ENCODE measurements at regions not wholly inside any gene's neighbourhood (a gene's known extent, or its start where the extent isn't known, plus 50 kb on each side); places are given as distances from the start of the nearest gene placed in this dataset.

GRCh38 chr4:163582703-163583102 is 88.2 kb downstream of the TMA16 start:
- TF ChIP-seq CTCF (IDR thresholded peaks at IDR 0.05; ENCODE audit: control insufficient read depth, insufficient read depth, low read depth, low read length, missing control alignments), result no peak

GRCh38 chr4:163587867-163588266 is 93.4 kb downstream of the TMA16 start:
- H3K4me3 ChIP-seq (ENCODE audit: control insufficient read depth, low read depth, low read length), result no peak overlapping the region
- no peak for TF ChIP-seq CTCF (IDR thresholded peaks at IDR 0.05; ENCODE audit: control insufficient read depth, insufficient read depth, low read depth, low read length, missing control alignments)
- DNase-seq (ENCODE audit: low read depth), result no peak

More at GRCh38 chr4:163582703-163583102, 88.2 kb downstream of the TMA16 start:
- DNase-seq (ENCODE audit: low read depth), result no peak
- H3K4me3 ChIP-seq (ENCODE audit: control insufficient read depth, low read depth, low read length), result no peak overlapping the region

DNA sequence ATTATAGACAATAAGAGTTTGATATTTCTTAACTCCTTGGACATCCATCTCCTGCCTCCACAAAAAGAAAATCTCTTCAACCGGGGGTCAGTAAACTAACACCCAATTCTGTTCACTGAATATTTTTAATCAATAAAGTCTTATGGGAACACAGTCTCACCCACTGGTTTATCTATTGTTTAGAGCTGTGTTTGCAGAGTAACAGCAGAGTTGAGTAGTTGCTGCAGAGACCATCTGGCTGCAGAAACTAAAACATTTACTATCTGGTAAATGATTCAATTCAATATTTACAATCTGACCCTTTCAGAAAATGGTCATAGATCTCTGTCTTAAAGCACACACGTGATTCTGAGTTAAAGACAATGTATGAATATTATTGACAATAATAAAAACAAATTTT is 94.0 kb downstream of the TMA16 start:
- TF ChIP-seq CTCF (IDR thresholded peaks at IDR 0.05; ENCODE audit: control insufficient read depth, insufficient read depth, low read depth, low read length, missing control alignments), result no peak
- DNase-seq (ENCODE audit: low read depth), result no peak
- H3K4me3 ChIP-seq (ENCODE audit: control insufficient read depth, low read depth, low read length), result no peak overlapping the region

DNA sequence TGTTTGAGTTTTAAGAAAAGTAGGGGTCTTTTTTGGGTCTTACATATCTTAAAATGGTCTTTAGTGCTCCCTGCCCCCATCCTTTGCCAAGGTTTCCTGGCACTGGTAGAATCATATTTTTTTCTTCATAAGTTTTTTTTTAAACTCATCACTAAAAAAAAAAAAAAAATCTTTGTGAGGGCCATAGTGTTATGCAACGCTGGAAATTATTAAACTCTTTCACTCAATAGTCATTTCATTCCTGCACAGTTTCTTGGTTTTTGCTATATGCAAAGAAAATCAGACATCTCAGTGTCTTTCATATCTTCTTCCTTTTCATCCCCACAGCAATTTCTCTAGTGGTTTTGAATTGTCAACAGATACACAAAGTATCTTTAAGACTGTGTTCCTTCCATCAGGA is 95.6 kb downstream of the TMA16 start:
- TF ChIP-seq CTCF (IDR thresholded peaks at IDR 0.05; ENCODE audit: control insufficient read depth, insufficient read depth, low read depth, low read length, missing control alignments), result no peak
- H3K4me3 ChIP-seq (ENCODE audit: control insufficient read depth, low read depth, low read length), result no peak overlapping the region
- no peak for DNase-seq (ENCODE audit: low read depth)

- DNase-seq (ENCODE audit: low read depth), result no peak
Measured at GRCh38 chr4:163590619-163591264, 96.3 kb downstream of the TMA16 start.

DNA sequence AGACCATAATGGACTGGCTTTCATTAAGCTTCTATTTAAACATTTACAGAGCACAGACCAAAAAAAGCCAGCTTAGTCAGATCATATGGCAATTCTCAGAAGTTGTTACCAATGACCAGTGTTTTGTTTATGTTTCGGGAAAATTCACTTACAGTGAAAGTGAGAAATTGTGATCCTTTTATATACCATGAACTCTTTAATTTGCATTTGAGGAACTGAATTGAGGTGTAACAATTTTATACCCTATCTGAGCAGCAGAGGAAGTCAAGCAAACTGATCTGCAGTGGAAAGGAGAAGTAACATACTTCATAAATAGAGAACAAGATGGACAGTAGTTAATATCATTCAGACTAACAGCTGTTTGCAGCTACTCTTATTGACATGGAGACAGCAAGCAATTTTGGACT is 97.1 kb downstream of the TMA16 start:
- TF ChIP-seq CTCF (IDR thresholded peaks at IDR 0.05; ENCODE audit: control insufficient read depth, insufficient read depth, low read depth, low read length, missing control alignments), result no peak
- no peak overlapping the region for H3K4me3 ChIP-seq (ENCODE audit: control insufficient read depth, low read depth, low read length)
- no peak for DNase-seq (ENCODE audit: low read depth)

More at GRCh38 chr4:163590619-163591264, 96.3 kb downstream of the TMA16 start:
- no peak overlapping the region for H3K4me3 ChIP-seq (ENCODE audit: control insufficient read depth, low read depth, low read length)
- TF ChIP-seq CTCF (IDR thresholded peaks at IDR 0.05; ENCODE audit: control insufficient read depth, insufficient read depth, low read depth, low read length, missing control alignments), result no peak

Measured in AG09309 (cell line).